Keratinocyte (primary cell): ENCODE measurements at regions not wholly inside any gene's neighbourhood (a gene's known extent, or its start where the extent isn't known, plus 50 kb on each side); places are given as distances from the start of the nearest gene placed in this dataset.

Experiments used
- DNase-seq: peaks from one replicate; pipeline ENCODE4 v3.0.0-alpha.2; 2011; ENCODE audit warnings: low read depth, missing footprints, low spot score
- FAIRE-seq: peaks from 2 replicates; lab custom pipeline; 2011; peaks lifted over from hg19 to GRCh38; lab: Jason Lieb, UNC
- H2AFZ ChIP-seq: 2 replicates; pipeline ENCODE4 v1.6.0; 2012; ENCODE audit warnings: low read length, control low read depth, inconsistent platforms; ENCODE audit not compliant: control insufficient read depth
- H3K27ac ChIP-seq: 2 replicates; pipeline ENCODE4 v1.5.1; 2011; ENCODE audit warnings: low read length; ENCODE audit not compliant: control insufficient read depth, insufficient read depth
- H3K27me3 ChIP-seq: 3 replicates; pipeline ENCODE4 v1.6.0; 2011; ENCODE audit warnings: low read length; ENCODE audit not compliant: control insufficient read depth, insufficient read depth; ENCODE audit errors: extremely low read depth
- H3K36me3 ChIP-seq, 2 experiments: 2 replicates in 1 of 2; 3 replicates in 1 of 2; pipeline ENCODE4 v1.5.1; 2011; ENCODE audit warnings: low read length in 2 of 2, mild to moderate bottlenecking in 1 of 2; ENCODE audit not compliant: control insufficient read depth in 2 of 2, insufficient read depth in 2 of 2; ENCODE audit errors: extremely low read depth in 1 of 2
- H3K4me1 ChIP-seq: 3 replicates; pipeline ENCODE4 v1.5.1; 2011; ENCODE audit warnings: low read length; ENCODE audit not compliant: control insufficient read depth, insufficient read depth; ENCODE audit errors: extremely low read depth
- H3K4me2 ChIP-seq: 3 replicates; pipeline ENCODE4 v1.6.0; 2011; ENCODE audit warnings: low read depth, low read length; ENCODE audit not compliant: control insufficient read depth, insufficient read depth; ENCODE audit errors: extremely low read depth
- H3K4me3 ChIP-seq, 3 experiments: fragments of 200-600 bp in 1 of 3; sonication (generic) in 1 of 3; 2 replicates in 2 of 3; 3 replicates in 1 of 3; pipeline ENCODE4 v1.5.1; 2011 to 2016; ENCODE audit warnings: low read length in 3 of 3, mild to moderate bottlenecking in 3 of 3, control low read depth in 2 of 3, inconsistent platforms in 1 of 3, low read depth in 1 of 3, mixed read lengths in 1 of 3, mixed run types in 1 of 3, moderate library complexity in 1 of 3; ENCODE audit not compliant: control insufficient read depth in 2 of 3, insufficient read depth in 2 of 3; ENCODE audit errors: extremely low read depth in 1 of 3
- H3K79me2 ChIP-seq: 2 replicates; pipeline ENCODE4 v1.6.0; 2012; ENCODE audit warnings: low read length; ENCODE audit not compliant: control insufficient read depth, insufficient read depth
- H3K9ac ChIP-seq: 3 replicates; pipeline ENCODE4 v1.6.0; 2011; ENCODE audit warnings: low read length; ENCODE audit not compliant: control insufficient read depth, insufficient read depth; ENCODE audit errors: extremely low read depth
- H3K9me1 ChIP-seq: 3 replicates; pipeline ENCODE4 v1.6.0; 2011; ENCODE audit warnings: low read length; ENCODE audit not compliant: control insufficient read depth, insufficient read depth; ENCODE audit errors: extremely low read depth
- H3K9me3 ChIP-seq: 2 replicates; pipeline ENCODE4 v1.5.1; 2012; ENCODE audit warnings: low read depth, low read length; ENCODE audit not compliant: control insufficient read depth
- H4K20me1 ChIP-seq: 3 replicates; pipeline ENCODE4 v1.6.0; 2011; ENCODE audit warnings: low read length; ENCODE audit not compliant: control insufficient read depth, insufficient read depth; ENCODE audit errors: extremely low read depth
- EZH2 ChIP-seq: IDR thresholded peaks from one replicate; pipeline ENCODE4 v1.6.1; 2012; ENCODE audit warnings: inconsistent platforms, mild to moderate bottlenecking, low read length, moderate library complexity
- dilution Hi-C: fragments of 300-500 bp; cut with MboI; formaldehyde crosslinking; loops from one replicate; pipeline ENCODE4 v1.7.0; 2020; ENCODE audit warnings: low sequenced_read_pairs; ENCODE audit not compliant: extremely low pct_ligation_motif_present
- TF ChIP-seq, protein P1 (sequence below), 3 experiments: IDR thresholded peaks in 1 of 3; conservative IDR thresholded peaks in 1 of 3; optimal IDR thresholded peaks in 1 of 3; 2 replicates in 2 of 3; 3 replicates in 1 of 3; pipeline versions ENCODE3 to v1.5.1; 2011; ENCODE audit warnings: low read length in 3 of 3, mild to moderate bottlenecking in 3 of 3, moderate library complexity in 2 of 3, control low read depth in 1 of 3, inconsistent platforms in 1 of 3; ENCODE audit not compliant: insufficient read depth in 2 of 3; ENCODE audit errors: extremely low read depth in 1 of 3

DNA sequence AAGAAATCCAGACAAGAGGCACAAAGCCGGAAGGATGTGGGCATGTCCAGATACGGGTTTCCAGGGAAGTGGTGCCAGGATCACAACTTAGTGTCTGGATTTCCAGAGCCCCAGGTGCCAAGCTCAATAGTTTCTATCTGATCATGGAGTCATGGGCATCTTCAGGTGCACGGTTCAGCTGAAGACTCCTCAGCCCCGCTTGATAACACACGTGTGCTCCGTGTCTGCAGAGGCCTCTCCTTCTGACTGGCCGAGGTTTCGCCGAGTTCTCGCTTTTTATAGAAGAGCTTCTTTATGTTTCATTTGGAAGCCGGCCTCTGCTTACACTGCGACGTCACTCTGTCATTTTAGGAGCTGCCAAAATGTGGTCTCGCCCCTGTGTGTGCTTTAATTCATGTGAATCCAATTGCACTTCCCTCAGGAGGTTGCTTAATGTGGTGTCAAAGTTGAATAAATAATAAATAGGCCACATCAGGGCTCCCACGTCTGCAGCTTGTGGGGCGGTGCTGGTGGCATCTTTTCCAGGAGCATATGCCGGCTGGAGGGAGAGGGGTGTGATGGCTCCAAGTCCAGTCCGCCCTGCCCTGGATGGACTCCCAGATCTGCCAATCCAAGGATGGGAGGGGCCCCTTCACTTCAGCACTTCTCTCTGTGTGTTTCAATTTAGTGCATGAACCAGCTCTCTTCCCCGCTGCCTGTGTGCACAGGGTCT is 1410.8 kb downstream of the TBC1D22A start:
- no peaks in the 10 kb centered on the region for H4K20me1 ChIP-seq
- no peak overlapping the region for H2AFZ ChIP-seq
- DNase-seq (no peak), FAIRE-seq (no peak)
- H3K9me3 ChIP-seq = peaks cover 1% of the 10 kb centered on the region
- no peaks in the 10 kb centered on the region for H3K36me3 ChIP-seq
- dilution Hi-C loops = no loop called here
- H3K27me3 ChIP-seq = no peaks in the 10 kb centered on the region
- H3K9me1 ChIP-seq = no peaks in the 10 kb centered on the region
- H3K79me2 ChIP-seq = no peaks in the 10 kb centered on the region
- TF ChIP-seq, protein P1, sequence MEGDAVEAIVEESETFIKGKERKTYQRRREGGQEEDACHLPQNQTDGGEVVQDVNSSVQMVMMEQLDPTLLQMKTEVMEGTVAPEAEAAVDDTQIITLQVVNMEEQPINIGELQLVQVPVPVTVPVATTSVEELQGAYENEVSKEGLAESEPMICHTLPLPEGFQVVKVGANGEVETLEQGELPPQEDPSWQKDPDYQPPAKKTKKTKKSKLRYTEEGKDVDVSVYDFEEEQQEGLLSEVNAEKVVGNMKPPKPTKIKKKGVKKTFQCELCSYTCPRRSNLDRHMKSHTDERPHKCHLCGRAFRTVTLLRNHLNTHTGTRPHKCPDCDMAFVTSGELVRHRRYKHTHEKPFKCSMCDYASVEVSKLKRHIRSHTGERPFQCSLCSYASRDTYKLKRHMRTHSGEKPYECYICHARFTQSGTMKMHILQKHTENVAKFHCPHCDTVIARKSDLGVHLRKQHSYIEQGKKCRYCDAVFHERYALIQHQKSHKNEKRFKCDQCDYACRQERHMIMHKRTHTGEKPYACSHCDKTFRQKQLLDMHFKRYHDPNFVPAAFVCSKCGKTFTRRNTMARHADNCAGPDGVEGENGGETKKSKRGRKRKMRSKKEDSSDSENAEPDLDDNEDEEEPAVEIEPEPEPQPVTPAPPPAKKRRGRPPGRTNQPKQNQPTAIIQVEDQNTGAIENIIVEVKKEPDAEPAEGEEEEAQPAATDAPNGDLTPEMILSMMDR (optimal IDR thresholded peaks at IDR 0.05 in 1 of 3, IDR thresholded peaks at IDR 0.05 in 1 of 3, conservative IDR thresholded peaks at IDR 0.05 in 1 of 3; ENCODE audit: extremely low read depth in 1 of 3, insufficient read depth in 2 of 3, low read length in 3 of 3) = no peak
- TF ChIP-seq EZH2 = no peak
- no peak overlapping the region for H3K4me2 ChIP-seq
- H3K4me3 ChIP-seq = no peak overlapping the region
- H3K4me1 ChIP-seq = no peaks in the 10 kb centered on the region
- no peak overlapping the region for H3K27ac ChIP-seq
- H3K9ac ChIP-seq = no peak overlapping the region

DNA sequence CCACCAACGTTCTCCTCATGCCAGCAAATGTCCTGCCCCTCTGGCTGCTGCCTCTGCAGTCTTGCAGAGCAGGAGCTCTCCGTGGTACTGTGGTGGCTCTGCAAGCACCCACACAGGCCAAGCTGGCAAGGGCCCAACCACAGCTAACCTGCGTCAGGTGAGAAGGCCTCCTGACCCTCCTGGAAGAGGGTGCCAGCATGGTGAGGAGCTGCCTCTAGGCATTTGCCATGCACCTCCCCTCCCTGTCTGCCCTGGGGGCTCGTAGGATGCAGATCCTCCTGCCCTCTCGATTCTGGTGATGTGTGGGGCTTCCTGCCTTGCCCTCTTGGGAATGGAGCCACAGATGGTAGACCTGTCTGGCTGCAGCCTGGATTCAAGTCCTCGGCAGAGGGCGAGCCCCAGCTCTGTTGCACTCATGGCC is 1408.8 kb downstream of the TBC1D22A start:
- Histone ChIP-seq H3K9me1 (no peaks in the 10 kb centered on the region), H3K27me3 (no peaks in the 10 kb centered on the region), H3K4me2 (no peak overlapping the region), H3K4me1 (no peaks in the 10 kb centered on the region), H3K9ac (no peak overlapping the region), H3K36me3 (no peaks in the 10 kb centered on the region), H3K79me2 (no peaks in the 10 kb centered on the region), H3K4me3 (no peak overlapping the region), H4K20me1 (no peaks in the 10 kb centered on the region), H3K27ac (no peak overlapping the region), H3K9me3 (peaks cover 4% of the 10 kb centered on the region), H2AFZ (no peak overlapping the region)
- DNase-seq (no peak), FAIRE-seq (no peak)
- TF ChIP-seq EZH2 = no peak
- TF ChIP-seq, protein P1 (optimal IDR thresholded peaks at IDR 0.05 in 1 of 3, IDR thresholded peaks at IDR 0.05 in 1 of 3, conservative IDR thresholded peaks at IDR 0.05 in 1 of 3; ENCODE audit: extremely low read depth in 1 of 3, insufficient read depth in 2 of 3, low read length in 3 of 3) = no peak
- dilution Hi-C loops = no loop called here
